Right ventricle myocardium superior (tissue), 1 donor: ENCODE measurements at regions not wholly inside any gene's neighbourhood (a gene's known extent, or its start where the extent isn't known, plus 50 kb on each side); places are given as distances from the start of the nearest gene placed in this dataset.
"Not testable (repeated sequence)": the region's sequence is repeated elsewhere in the genome, so short reads cannot be mapped to it uniquely, and the experiment has no call there.

Experiments used
- ATAC-seq: fragments of 200-7000 bp; cut with Tn5 transposase; one replicate; pipeline ENCODE4 v1.9.1; 2020; ENCODE audit warnings: mild to moderate bottlenecking; ENCODE audit not compliant: poor library complexity
- DNase-seq: peaks from one replicate; pipeline ENCODE4 v3.0.0-alpha.2; 2020
- intact Hi-C: fragments of 100-400 bp; cut with DNase I; formaldehyde crosslinking; loops from one replicate; pipeline ENCODE4 v1.11.2; 2022
- donor health status: DM: no; HTN: yes; CAD: no; lungs with severe emphysema.

DNA sequence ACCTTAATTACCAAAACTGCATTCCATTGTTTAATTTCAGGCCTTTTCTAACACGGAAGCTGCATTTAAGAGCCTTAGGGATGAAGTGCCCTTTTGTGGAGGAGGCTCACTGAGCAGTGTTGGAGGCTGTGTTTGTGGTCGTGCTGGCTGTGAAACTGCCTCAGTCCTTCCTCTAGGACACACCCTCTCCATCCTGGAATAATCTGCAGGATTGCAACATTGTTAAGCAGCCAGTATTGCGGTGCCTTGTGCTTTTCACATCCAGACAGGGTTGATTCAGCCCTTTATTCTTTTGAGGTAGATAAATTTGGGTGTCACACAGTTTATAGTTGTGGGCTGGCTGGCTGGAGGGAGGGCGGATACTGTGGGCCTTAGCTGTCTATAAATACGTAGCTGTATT, 141.6 kb downstream of the CDRT15L2 start:
- intact Hi-C loops, result no loop called here
- ATAC-seq (no peak), DNase-seq (no peak)

- DNase-seq, ATAC-seq, intact Hi-C loops: not testable (repeated sequence)
Observed at GRCh38 chr17:20724391-20724790, 144.9 kb downstream of the CDRT15L2 start.

DNA sequence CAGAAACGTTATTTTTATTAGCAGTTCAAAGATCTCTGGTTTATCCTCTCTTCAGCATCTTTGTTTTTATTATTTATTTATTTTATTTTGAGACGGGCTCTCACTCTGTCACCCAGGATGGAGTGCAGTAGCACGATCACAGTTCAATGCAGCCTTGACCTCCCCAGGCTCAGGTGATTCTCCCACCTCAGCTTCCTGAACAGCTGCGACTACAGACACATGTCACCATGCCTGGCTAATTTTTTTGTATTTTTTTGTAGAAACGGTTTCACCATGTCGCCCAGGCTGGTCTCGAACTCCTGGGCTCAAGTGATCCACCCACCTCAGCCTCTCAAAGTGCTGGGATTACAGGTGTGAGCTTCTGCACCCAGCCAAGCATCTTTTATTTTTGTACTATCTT, 147.7 kb downstream of the CDRT15L2 start:
- intact Hi-C loops, DNase-seq, ATAC-seq: not testable (repeated sequence)

DNA sequence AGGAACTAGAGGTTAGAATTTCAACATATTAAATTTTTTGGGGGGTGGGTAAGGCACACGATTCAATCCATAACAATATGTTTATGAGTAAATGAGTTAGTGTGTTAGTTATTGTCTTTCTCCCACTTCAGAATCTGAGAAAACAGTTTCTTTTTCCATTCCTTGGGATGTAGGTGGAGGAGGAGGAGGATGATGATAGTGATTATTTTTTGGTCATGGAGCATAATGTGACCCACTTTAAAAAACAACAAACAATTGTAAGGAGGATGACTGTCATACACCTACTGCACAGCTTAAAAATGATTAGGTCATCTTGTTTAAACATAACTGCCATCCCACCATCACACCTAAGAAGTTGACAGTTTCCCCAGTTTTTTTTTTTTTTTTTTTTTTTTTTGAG, 148.7 kb downstream of the CDRT15L2 start:
- DNase-seq (no peak), ATAC-seq (no peak)
- intact Hi-C loops, result no loop called here

DNA sequence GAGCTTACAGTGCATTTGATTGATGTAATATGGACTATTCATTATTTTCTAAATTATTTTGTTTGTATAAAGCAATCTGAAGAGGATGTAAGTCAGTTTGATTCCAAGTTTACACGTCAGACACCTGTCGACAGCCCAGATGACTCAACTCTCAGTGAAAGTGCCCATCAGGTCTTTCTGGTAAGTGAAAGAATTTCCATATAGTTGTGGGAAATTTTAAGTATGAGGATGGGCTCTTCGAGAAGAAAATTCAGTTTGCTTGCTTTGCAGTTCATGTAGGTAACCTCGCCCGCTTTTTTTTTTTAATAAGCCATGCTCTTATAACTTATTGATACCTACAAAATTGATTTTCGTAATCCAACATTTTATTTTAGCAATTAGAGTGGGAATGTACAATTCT, 151.6 kb downstream of the CDRT15L2 start:
- intact Hi-C loops, ATAC-seq: not testable (repeated sequence)

GRCh38 chr17:20733923-20734322, 154.4 kb downstream of the CDRT15L2 start:
- ATAC-seq, result no peak
- intact Hi-C loops, result no loop called here
- DNase-seq, result no peak

More for the DNA sequence above, 151.6 kb downstream of the CDRT15L2 start:
- DNase-seq, result not testable (repeated sequence)

DNA sequence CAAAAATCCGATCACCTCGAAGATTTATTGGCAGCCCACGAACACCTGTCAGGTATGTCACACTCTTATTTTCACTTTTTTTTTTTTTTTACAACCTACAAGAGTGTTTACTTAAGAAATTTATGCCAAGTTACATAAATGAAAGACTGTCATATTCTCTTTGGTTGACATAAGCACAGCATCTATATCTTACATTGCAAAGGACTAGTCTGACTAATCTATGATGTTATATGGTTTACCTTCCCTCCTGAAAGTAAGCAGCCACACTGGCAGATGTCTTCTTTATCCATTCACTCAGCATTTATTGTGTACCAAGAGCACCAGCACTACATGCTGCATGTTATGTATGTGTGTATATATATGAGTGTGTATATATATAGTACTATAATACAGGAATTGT, 156.3 kb downstream of the CDRT15L2 start:
- ATAC-seq (no peak), DNase-seq (no peak)
- intact Hi-C loops, result no loop called here

DNA sequence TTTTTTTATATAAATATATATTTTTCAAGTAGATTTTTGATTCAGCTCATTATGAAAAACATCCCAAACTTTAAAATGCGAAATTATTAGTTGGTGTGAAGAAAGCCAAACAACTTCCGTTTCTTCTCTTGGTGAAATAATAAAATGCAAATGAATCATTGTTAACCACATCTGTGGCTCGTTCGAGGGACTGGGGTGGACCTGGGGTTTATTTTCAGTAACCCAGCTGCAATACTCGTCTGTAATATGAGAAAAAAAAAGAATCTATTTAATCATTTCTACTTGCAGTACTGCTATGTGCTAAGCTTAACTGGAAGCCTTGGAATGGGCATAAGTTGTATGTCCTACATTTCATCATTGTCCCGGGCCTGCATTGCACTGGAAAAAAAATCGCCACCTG, 158.1 kb downstream of the CDRT15L2 start:
- DNase-seq, intact Hi-C loops, ATAC-seq: not testable (repeated sequence)

DNA sequence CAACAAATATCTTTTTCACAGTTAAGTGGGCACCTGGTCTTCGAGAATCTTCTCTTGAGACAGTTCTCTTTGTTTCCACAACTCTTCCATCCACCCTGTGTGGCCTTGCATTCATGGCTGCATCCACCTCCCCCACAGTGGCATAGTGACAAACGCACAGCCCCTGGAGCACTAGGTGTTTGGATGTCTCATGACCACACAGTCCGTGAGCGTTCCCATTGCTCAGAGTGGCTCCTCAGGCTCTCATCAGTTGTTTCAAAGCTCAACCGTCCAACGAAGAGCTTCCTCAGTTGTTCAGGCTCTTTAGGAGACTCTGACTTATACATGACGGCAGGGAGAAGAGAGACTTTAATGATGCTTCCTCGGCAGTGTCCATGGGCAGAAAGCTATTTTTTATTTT, 191.6 kb downstream of the CDRT15L2 start:
- intact Hi-C loops, result no loop called here
- DNase-seq, result no peak
- ATAC-seq, result no peak

GRCh38 chr17:20774472-20775135, 195.1 kb downstream of the CDRT15L2 start:
- no peak for DNase-seq
- ATAC-seq, result no peak
- intact Hi-C loops, result no loop called here

DNA sequence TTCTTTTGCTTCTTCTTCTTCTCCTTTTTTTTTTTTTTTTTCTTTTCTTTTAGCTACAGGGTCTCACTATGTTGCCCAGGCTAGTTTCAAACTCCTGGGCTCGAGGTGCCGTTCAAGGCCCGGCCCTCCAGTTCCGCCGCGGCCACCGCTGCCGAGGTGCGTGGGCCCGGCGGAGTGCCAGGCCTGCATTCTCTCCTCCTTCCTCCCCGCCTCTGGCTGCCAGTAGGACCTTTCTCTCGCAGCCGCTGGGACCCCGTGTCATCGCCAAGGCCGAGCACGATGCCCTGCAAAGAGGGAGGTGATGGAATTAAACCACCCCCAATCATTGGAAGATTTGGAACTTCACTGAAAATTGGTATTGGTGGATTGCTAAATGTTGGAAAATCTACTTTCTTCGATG, 195.8 kb downstream of the CDRT15L2 start:
- DNase-seq, result no peak
- no peak for ATAC-seq
- intact Hi-C loops, result no loop called here

DNA sequence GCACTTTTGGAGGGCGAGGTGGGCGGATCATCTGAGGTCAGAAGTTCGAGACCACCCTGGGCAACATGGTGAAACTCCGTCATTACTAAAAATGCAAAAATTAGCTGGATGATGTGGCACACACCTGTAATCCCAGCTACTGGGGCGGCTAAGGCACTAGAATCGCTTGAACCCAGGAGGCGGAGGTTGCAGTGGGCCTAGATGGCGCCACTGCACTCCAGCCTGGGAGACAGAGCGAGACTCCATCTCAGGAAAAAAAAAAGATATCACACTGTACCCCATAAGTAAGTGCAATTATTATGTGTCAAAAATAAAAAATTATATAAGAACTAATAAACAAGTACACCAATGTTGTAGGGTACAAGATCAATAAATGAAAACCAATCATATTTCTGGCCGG, 200.0 kb downstream of the CDRT15L2 start:
- DNase-seq (no peak), ATAC-seq (no peak)
- intact Hi-C loops, result no loop called here

DNA sequence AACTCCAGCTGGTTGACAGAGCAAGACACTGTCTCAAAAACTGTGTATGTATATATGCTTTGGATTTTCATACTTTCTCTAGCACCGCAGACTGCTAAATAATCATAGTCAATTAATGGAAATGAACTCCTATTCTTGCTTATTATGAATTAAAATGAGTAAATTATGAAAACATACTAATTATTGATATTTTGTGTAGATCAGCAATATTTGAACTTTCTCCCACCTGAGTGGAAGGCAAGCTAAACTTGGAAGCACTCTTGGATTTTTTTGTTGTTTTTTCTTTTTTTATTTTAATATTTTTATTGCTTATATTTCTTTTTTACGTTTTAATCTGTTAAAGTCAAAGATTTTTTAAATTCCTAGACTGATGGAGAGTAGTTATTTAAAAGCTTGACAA, 201.7 kb downstream of the CDRT15L2 start:
- intact Hi-C loops, result no loop called here
- ATAC-seq (no peak), DNase-seq (no peak)

DNA sequence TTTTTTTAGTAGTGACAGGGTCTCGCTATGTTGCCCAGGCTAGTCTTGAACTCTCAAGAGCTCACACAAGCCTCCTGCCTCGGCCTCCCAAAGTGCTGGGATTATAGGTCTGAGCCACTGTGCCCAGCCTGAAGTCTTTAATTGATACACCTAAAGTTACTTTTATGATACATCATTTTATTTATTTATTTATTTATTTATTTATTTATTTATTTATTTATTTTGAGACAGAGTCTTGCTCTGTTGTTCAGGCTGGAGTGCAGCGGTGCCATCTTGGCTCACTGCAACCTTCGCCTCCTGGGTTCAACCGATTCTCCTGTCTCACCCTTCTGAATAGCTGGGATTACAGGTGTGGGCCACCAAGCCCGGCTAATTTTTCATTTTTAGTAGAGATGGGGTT, 202.3 kb downstream of the CDRT15L2 start:
- ATAC-seq, intact Hi-C loops, DNase-seq: not testable (repeated sequence)

- no peak for DNase-seq
- intact Hi-C loops, result no loop called here
- no peak for ATAC-seq
Observed at GRCh38 chr17:20783091-20783490, 203.6 kb downstream of the CDRT15L2 start.

DNA sequence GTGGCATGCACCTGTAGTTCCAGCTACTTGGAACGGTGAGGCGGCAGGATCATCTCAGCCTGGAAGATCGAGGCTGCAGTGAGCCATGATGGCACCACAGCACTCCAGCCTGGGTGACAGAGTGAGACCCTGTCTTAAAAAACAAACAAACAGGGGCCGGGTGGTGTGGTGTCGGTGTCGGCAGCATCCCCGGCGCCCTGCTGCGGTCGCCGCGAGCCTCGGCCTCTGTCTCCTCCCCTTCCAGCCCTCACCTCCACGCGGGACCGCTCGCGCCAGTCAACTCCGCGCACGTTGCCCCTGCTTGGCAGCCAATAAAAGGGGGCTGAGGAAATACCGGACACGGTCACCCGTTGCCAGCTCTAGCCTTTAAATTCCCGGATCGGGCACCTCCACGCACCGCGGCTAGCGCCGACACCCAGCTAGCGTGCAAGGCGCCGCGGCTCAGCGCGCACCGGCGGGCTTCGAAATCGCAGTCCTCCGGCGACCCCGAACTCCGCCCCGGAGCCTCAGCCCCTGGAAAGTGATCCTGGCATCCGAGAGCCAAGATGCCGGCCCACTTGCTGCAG, 204.7 kb downstream of the CDRT15L2 start:
- DNase-seq (no peak), ATAC-seq (no peak)
- intact Hi-C loops, result no loop called here

- ATAC-seq (no peak), DNase-seq (no peak)
- intact Hi-C loops, result no loop called here
Observed at GRCh38 chr17:20787281-20787680, 207.8 kb downstream of the CDRT15L2 start.

- intact Hi-C loops, result no loop called here
- no peak for DNase-seq
- ATAC-seq, result no peak
Observed at GRCh38 chr17:20791626-20792025, 212.1 kb downstream of the CDRT15L2 start.

DNA sequence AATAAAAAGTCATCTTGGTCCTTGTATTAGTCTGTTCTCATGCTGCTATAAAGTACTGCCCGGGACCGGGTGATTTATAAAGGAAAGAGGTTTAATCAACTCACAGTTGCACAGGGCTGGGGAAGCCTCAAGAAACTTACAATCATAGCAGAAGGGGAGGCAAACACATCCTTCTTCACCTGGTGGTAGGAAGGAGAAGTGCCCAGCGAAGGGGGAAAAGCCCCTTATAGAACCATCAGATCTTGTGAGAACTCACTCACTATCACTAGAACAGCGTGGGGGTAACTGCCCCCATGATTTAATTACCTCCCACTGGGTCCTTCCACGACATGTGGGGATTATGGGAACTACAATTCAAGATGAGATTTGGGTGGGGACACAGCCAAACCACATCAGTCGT, 215.0 kb downstream of the CDRT15L2 start:
- ATAC-seq, intact Hi-C loops, DNase-seq: not testable (repeated sequence)

DNA sequence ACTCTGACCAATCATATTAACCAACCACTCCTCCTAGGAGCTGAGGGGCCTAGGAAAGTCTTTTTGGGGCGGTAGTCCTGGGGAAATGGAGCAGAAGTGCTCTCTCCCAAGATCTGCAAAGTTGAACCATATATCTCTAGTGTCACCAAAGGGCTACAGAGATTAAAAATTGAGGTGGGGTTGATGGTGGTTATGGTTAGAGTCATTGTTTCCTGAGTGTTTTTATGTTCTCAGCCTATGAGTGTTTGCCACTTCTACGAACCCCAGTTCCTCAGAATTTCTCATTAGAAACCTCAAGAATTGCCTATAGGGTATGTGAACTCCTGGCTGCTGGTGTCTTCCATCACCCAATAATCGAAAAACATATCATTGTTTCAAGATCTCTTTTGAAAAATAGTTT, 217.8 kb downstream of the CDRT15L2 start:
- intact Hi-C loops, result no loop called here
- no peak for ATAC-seq
- no peak for DNase-seq

DNA sequence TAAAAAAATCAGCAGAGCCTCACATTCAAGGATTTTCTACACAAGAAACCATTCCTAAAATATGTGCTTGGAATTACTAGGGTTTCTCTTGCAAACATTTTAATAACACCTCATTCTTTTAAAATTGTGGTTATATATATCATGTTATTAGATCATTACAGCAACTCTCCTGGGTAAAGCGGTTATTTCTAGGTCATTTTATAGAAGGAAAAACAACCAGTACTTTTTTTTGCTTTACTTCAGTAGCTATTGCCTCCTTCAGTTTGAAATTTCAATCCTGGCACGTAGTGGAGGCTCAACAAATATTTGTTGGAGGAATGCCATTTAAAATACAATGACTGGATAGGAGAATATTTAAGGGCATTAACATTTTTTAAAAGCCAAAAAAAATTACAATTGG, 220.6 kb downstream of the CDRT15L2 start:
- intact Hi-C loops, result no loop called here
- no peak for ATAC-seq

More for the DNA sequence above, 220.6 kb downstream of the CDRT15L2 start:
- DNase-seq, result no peak
